Hematopoietic multipotent progenitor cell treated with erythropoietin and hydrocortisone succinate and interleukin-3 and kit ligand, for 8 days (in vitro differentiated cells): ENCODE measurements at regions not wholly inside any gene's neighbourhood (a gene's known extent, or its start where the extent isn't known, plus 50 kb on each side); places are given as distances from the start of the nearest gene placed in this dataset.

Source experiments
- DNase-seq: peaks from one replicate; pipeline ENCODE4 v3.0.0-alpha.2; 2015

GRCh38 chr13:109500146-109500773, 286.1 kb downstream of the IRS2 start:
- DNase-seq = no peak

- DNase-seq = no peak
Measured at GRCh38 chr13:109497917-109498316, 288.5 kb downstream of the IRS2 start.

- no peak for DNase-seq
Measured at GRCh38 chr13:109496216-109496615, 290.2 kb downstream of the IRS2 start.

- no peak for DNase-seq
Measured at GRCh38 chr13:109494925-109495369, 291.4 kb downstream of the IRS2 start.

GRCh38 chr13:109485136-109485794, 301.1 kb downstream of the IRS2 start:
- no peak for DNase-seq

GRCh38 chr13:109483284-109483683, 303.1 kb downstream of the IRS2 start:
- no peak for DNase-seq

GRCh38 chr13:109481040-109481439, 305.3 kb downstream of the IRS2 start:
- DNase-seq = no peak

GRCh38 chr13:109480011-109480955, 306.1 kb downstream of the IRS2 start:
- no peak for DNase-seq

GRCh38 chr13:109479534-109479933, 306.8 kb downstream of the IRS2 start:
- no peak for DNase-seq

GRCh38 chr13:109476001-109476400, 310.4 kb downstream of the IRS2 start:
- DNase-seq = no peak

GRCh38 chr13:109468123-109468522, 318.3 kb downstream of the IRS2 start:
- DNase-seq = no peak

- no peak for DNase-seq
Measured at GRCh38 chr13:109465148-109465547, 321.2 kb downstream of the IRS2 start.

GRCh38 chr13:109454167-109454917, 332.0 kb downstream of the IRS2 start:
- no peak for DNase-seq

- DNase-seq = no peak
Measured at GRCh38 chr13:109451726-109452125, 334.7 kb downstream of the IRS2 start.

- DNase-seq = no peak
Measured at GRCh38 chr13:109448629-109449028, 337.8 kb downstream of the IRS2 start.

GRCh38 chr13:109447667-109448066, 338.7 kb downstream of the IRS2 start:
- no peak for DNase-seq

GRCh38 chr13:109440320-109440719, 346.1 kb downstream of the IRS2 start:
- no peak for DNase-seq

- no peak for DNase-seq
Measured at GRCh38 chr13:109439813-109440212, 346.6 kb downstream of the IRS2 start.

- no peak for DNase-seq
Measured at GRCh38 chr13:109436841-109437240, 349.5 kb downstream of the IRS2 start.

GRCh38 chr13:109436055-109436622, 350.2 kb downstream of the IRS2 start:
- no peak for DNase-seq

- no peak for DNase-seq
Measured at GRCh38 chr13:109431217-109431616, 355.2 kb downstream of the IRS2 start.

- no peak for DNase-seq
Measured at GRCh38 chr13:109428146-109428545, 358.2 kb downstream of the IRS2 start.

GRCh38 chr13:109427695-109428094, 358.7 kb downstream of the IRS2 start:
- no peak for DNase-seq
